HG02571 (cell line): ENCODE measurements at regions not wholly inside any gene's neighbourhood (a gene's known extent, or its start where the extent isn't known, plus 50 kb on each side); places are given as distances from the start of the nearest gene placed in this dataset.

Experiments used
- ATAC-seq: cut with Tn5 transposase; IDR thresholded peaks from one replicate; pipeline ENCODE4 v1.9.1; 2021; ENCODE audit warnings: mild to moderate bottlenecking, moderate library complexity; ENCODE audit not compliant: unreplicated experiment

GRCh38 chr11:92644595-92645445 lies 324.6 kb upstream of the MTNR1B start:
- no peak for ATAC-seq

DNA sequence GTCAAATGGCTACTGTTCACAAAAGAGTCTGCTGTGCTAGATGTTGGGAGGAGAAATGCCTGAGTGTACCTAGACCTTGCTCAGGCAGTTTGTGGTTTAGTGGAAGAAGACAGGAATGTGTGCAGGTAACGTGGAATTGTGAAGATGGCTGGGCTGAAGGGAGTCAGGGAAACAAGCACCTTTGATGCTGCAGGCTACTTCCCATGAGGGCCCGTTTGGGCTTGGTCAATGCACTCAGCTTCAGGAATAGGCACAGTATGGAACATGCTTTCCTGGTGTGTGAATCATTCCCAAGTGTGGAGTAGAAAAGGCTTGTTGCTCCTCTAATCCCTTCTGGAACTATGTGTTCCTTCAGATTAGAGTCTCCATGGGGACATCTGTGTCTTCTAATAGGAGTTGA lies 318.3 kb upstream of the MTNR1B start:
- ATAC-seq: no peak

- no peak for ATAC-seq
Observed at GRCh38 chr11:92653454-92653853, 316.0 kb upstream of the MTNR1B start.

- no peak for ATAC-seq
Observed at GRCh38 chr11:92656783-92657182, 312.7 kb upstream of the MTNR1B start.

- no peak for ATAC-seq
Observed at GRCh38 chr11:92657226-92657625, 312.2 kb upstream of the MTNR1B start.

- ATAC-seq: no peak
Observed at GRCh38 chr11:92658733-92659132, 310.7 kb upstream of the MTNR1B start.

DNA sequence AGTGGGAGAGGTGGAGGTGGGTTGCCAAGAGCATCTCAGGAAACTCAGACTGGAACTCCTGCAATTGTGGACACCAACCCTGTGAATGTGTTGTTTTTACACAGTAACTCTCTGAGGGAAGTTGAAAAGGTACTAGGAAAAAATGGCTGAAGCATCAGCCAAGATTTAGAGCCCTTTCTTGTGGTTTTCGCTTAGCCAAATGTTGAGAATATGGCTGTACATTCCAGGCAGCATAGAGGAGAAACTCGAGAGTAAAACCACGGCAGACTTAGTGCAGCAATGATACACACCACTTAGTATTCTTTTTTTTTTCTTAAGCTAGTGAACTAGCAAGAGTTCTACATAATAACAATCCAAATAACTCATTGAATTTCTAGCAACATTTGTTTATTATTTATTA lies 309.7 kb upstream of the MTNR1B start:
- no peak for ATAC-seq

DNA sequence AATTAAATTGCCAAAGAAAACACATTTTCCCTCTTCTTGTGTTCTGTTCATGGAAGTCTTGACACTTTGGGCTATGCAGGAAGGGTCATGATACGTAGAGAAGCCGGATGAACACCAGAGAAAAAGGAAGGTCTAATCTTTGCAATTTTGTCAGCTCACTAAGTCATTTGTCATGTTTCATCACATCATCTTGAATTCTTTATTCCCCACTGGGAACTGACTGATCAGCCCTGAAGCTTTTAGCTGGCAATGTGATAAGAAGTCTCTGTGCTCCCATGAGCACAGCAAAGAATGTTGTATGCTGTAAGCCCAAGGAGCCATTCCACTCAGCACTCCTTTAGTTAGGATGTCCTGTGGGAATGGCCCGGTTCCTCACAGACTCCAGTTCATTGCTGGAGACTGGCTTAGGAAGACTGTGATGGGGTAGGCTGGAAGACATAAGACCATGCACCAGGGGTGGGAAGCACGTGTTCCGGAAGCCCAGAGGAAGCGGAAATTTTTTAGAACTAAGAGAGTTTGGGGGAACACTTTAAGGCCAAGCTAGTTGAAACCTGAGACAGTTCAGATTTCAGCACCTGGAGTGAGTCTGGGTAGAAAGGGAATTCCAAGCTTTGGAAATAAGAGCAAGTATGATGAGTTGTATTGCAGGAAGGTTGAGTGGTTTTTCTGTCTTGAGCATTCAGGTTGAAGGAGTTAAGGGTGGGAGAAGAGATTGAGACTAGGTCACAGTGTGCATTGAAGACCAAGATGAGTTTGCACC lies 306.7 kb upstream of the MTNR1B start:
- ATAC-seq: no peak

DNA sequence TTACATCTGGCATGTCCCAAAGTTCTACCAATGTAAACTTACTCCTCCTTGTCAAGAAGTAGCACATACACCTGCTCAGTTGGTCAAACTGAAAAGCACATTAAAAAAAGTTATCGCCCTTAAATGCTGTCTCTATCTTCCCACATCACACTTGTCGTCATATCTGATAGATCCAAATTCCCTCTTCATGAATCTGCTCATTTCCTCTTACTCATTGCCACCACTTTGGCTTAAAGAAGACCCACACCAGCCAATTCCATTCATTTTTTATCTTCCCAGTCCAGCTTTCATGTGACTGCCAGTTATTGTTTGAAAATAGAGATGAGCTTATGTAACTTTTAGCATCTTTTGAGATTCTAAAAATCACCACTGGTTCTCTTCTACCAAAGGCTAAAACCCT lies 305.9 kb upstream of the MTNR1B start:
- no peak for ATAC-seq

DNA sequence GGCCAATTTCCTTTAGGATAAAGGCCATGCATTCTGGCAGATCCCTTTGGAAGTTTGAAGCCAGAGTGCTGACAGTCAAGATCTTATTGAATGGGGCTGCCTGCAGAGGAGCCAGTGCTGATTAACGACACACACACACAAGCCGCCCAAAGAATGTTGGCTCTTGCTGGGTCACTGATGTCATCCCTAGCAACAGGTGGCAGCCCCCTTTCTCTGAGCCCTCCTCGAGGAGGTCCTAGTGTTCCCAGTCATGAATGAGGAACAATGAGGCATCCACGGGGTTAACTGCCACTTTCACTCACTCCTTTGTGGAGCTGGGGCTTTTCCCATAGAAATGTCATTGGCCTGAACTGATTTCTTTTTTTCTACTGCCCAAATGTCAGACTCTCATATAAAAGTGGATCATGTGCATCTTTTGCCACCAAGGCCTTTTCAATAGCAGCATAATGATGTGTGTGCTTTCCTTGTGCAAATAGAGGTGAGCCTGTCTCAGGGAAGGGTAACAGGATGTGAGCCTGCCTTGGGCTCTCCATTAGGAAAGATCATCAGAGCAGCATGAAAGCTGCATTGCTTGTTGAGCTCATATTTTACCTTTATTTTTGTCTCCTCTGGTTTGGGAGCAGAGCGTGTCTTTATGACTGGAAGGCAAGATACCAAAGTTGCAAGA lies 301.8 kb upstream of the MTNR1B start:
- ATAC-seq: no peak

DNA sequence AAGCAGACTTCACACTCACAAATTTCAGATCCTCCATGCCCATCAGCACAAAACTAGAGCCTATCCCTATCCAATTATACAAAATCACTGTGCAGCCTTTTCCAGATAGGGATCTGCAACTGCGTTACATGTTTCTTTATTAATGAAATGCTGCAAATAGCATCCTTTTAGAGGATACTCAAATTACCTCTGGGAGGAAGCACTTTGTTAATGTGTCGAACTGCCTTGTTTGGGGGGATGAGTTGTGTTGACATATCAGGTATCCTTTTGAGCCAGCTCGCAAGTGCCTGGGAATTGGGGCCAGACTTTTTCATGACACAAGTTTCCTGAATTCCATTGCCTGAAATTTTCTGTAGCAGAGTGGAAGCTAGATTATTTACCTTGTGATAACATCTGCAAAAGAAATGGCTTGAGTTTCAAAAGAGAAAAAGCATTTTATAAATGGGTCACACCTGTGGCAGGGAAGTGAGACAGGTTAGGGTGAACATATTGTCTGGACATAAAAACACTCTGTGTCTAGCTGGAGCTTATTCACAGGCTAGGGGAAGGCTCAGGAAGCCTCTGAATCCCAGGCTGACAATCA lies 299.1 kb upstream of the MTNR1B start:
- no peak for ATAC-seq

GRCh38 chr11:92671081-92671480 lies 298.4 kb upstream of the MTNR1B start:
- ATAC-seq: no peak

- ATAC-seq: no peak
Observed at GRCh38 chr11:92675303-92675702, 294.1 kb upstream of the MTNR1B start.

DNA sequence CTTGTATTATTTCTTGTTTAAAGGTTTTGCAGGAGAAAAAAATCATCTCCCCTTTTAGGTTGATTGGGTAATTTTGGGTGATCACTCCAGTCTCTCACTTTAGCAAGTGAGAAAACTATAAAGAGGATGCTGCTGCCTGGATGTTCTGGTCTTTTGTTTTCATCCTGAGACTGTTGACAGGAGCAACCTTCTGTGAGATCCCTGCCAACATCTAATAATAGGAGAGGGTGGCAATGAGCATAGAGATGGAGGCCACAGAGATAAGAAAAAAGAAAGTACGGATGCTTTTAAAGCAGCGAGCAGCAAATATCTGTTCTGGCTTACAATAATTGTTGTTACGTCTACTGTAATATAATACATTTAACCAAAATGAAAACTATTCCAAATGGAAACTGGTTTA lies 293.6 kb upstream of the MTNR1B start:
- ATAC-seq: no peak

GRCh38 chr11:92678008-92678611 lies 291.3 kb upstream of the MTNR1B start:
- no peak for ATAC-seq

DNA sequence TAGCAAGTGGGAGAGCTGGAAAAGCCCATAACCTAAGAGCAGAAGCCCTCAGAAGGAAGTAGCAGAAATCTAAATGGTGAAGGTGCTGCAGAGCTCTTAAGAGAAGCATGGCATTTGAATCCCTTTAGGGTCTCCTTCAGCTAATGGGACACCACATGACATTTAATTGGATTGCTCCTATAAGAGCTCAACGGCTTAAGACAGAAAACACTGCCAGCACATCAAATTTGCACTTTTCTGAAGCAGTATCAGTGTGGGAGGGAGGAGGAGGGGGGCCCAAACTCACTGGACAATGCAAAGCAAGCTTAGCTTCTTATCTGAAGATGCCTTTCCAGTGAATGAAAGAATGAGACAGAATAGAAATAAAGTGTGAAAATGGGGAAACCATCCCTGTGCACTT lies 287.9 kb upstream of the MTNR1B start:
- no peak for ATAC-seq

DNA sequence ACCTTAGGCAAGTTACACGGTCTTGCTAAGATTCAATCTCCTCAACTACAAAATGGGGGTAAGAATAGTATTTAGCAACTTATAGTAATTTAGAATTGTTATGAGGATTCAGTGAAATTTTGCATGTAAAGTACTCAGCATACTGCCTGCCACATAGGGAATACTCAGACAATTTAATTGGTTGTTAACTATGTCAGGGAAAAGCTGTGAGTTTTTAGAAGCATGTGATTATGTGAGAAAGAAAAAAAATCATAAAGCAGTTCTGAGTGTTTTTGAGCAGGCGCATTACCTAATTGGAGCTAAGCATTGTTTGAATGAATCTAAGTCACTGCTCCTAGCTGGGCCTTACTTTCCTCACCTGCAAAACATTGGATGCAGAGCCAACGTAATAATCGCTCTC lies 287.3 kb upstream of the MTNR1B start:
- ATAC-seq: no peak

GRCh38 chr11:92682952-92683351 lies 286.5 kb upstream of the MTNR1B start:
- no peak for ATAC-seq

DNA sequence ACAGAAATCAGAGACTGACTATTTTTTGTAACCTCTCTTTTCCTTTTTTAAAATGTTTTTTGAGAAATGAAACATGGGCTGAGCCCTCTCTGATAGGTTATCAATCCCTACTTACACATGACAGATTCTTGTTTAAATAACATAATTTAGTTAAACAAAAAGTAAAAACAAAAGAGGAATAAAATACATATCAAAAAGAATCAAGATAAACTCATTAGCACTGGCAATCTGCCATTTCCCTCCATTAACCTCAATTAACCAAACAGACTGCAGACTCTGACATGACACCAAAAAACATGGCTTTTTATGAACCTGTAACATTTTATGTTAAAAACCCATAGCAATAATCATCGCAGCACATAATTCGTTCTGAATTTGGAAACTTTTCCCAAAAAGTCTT lies 284.4 kb upstream of the MTNR1B start:
- no peak for ATAC-seq

GRCh38 chr11:92687724-92688123 lies 281.7 kb upstream of the MTNR1B start:
- no peak for ATAC-seq

- ATAC-seq: no peak
Observed at GRCh38 chr11:92688416-92688815, 281.0 kb upstream of the MTNR1B start.
